ENCODE measurements at regions not wholly inside any gene's neighbourhood (a gene's known extent, or its start where the extent isn't known, plus 50 kb on each side); places are given as distances from the start of the nearest gene placed in this dataset.

DNA sequence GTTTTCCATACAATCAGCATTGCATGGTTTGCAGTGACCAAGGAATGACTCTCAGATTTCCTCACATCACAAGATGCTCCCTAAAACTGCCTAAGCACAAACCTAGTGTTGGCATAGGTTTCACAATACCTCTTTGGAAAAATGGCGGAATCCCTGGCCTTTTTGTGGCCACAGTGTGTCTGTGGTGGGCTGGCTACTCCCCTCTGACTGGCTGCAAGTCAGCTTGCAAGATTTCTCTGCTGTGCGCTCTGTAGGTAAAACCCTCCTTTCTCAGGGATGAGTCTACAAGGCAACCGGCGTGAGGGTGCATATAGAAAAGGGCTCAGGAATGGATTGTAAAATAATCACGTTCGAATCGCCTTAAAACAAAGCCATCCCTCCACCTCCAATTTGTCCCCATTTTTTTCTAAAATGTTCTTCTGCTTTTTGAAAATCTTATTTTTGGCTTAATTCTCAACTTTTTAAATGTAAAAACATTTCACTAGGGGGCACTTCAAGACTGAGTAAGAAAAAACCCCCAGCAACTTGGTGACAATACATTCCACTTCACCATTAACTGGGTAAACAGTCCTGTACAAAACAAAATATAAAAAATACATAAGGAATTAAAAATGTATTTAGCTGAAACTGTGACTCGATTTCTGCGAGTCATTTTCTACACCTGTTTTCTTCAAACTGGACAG lies 235.6 kb downstream of the STIM2 start:
- TF ChIP-seq, protein P1, sequence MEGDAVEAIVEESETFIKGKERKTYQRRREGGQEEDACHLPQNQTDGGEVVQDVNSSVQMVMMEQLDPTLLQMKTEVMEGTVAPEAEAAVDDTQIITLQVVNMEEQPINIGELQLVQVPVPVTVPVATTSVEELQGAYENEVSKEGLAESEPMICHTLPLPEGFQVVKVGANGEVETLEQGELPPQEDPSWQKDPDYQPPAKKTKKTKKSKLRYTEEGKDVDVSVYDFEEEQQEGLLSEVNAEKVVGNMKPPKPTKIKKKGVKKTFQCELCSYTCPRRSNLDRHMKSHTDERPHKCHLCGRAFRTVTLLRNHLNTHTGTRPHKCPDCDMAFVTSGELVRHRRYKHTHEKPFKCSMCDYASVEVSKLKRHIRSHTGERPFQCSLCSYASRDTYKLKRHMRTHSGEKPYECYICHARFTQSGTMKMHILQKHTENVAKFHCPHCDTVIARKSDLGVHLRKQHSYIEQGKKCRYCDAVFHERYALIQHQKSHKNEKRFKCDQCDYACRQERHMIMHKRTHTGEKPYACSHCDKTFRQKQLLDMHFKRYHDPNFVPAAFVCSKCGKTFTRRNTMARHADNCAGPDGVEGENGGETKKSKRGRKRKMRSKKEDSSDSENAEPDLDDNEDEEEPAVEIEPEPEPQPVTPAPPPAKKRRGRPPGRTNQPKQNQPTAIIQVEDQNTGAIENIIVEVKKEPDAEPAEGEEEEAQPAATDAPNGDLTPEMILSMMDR (IDR thresholded peaks at IDR 0.05): no peak
- TF ChIP-seq POLR2A (IDR thresholded peaks at IDR 0.05): no peak
- DNase-seq (ENCODE audit: low spot score in 2 of 2): peak in 1 of 2 donors; percentile 13
- H3K4me3 ChIP-seq (ENCODE audit: low read depth, poor library complexity, severe bottlenecking): no peak overlapping the region
- intact Hi-C loops (cut with DNase I; ENCODE audit: low total_unique reads): no loop called here
- WGBS, 2 donors: 79 to 88% methylated on average over 9 of the region's 9 CpGs

DNA sequence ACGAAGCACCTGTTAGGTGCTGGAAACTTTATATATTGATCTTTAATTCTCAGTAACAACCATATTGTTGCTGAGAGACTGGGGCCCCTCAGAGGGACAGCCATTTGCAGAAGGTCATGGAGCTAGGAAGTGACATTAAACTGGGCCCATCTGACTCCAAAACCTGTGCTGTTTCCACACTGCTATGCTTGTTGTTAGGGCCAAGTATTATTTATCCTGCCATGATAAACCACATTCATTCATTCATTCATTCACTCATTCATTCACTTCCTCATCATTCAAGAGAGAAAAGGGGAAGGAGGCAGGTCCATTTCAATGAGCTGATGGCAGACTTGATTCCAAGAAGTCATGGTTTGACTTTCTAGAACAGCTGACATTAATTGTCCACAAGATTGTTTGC lies 237.4 kb downstream of the STIM2 start:
- TF ChIP-seq POLR2A (IDR thresholded peaks at IDR 0.05): no peak
- TF ChIP-seq, protein P1 (IDR thresholded peaks at IDR 0.05): no peak
- no peak overlapping the region for H3K4me3 ChIP-seq (ENCODE audit: low read depth, poor library complexity, severe bottlenecking)
- no peak for DNase-seq (ENCODE audit: low spot score in 2 of 2)
- 77% methylated on average over 1 of the region's 1 CpG for WGBS, 2 donors
- intact Hi-C loops (cut with DNase I; ENCODE audit: low total_unique reads): no loop called here

DNA sequence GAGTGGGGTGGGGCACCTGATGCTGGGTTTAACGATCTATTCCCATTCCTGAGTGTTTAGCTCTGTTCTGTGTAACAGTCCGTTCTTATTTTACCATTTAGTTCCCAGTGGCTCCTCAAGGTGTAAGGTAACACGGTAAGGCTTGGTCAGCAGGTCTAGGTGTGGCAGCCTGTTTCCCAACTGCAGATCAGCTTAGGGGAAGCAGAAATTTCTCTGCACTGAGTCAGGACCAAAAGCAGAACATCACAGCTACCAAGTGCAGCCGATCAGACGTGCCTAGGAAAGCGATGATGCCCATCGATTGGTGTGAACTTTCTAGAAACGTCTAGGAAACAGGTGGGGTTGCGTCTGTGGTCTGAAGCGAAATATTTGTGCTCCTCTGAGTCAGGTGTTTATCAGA lies 240.1 kb downstream of the STIM2 start:
- no peak for TF ChIP-seq POLR2A (IDR thresholded peaks at IDR 0.05)
- TF ChIP-seq, protein P1 (IDR thresholded peaks at IDR 0.05): no peak
- 71 to 75% methylated on average over 10 of the region's 10 CpGs for WGBS, 2 donors
- intact Hi-C loops (cut with DNase I; ENCODE audit: low total_unique reads): no loop called here
- peak in 1 of 2 donors; percentile 14 for DNase-seq (ENCODE audit: low spot score in 2 of 2)
- H3K4me3 ChIP-seq (ENCODE audit: low read depth, poor library complexity, severe bottlenecking): no peak overlapping the region

DNA sequence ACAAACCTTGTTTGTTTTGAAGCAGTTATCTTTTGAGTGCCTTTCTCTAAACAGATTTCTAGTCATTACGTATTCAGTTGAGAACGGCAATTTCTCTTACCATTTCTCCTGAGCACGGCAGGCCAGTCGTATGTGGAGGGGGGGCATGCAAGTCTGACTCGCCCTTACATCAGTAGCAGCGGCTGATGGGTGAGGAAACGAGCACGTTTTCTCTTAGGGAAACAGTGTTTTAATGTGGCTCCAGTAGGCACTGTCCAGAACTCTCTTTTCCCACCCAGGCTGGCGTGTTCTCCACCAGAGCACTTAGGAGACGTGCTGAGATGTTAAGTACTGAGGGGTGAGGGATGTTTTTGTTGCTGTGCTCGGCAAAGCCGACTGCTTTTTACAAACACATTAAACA lies 240.5 kb downstream of the STIM2 start:
- TF ChIP-seq, protein P1 (IDR thresholded peaks at IDR 0.05): no peak
- TF ChIP-seq POLR2A (IDR thresholded peaks at IDR 0.05): no peak
- H3K4me3 ChIP-seq (ENCODE audit: low read depth, poor library complexity, severe bottlenecking): no peak overlapping the region
- 76 to 86% methylated on average over 12 of the region's 12 CpGs for whole genome bisulfite sequencing, 2 donors
- intact Hi-C loops (cut with DNase I; ENCODE audit: low total_unique reads): no loop called here
- peak in 1 of 2 donors; percentile 60 for DNase-seq (ENCODE audit: low spot score in 2 of 2)

DNA sequence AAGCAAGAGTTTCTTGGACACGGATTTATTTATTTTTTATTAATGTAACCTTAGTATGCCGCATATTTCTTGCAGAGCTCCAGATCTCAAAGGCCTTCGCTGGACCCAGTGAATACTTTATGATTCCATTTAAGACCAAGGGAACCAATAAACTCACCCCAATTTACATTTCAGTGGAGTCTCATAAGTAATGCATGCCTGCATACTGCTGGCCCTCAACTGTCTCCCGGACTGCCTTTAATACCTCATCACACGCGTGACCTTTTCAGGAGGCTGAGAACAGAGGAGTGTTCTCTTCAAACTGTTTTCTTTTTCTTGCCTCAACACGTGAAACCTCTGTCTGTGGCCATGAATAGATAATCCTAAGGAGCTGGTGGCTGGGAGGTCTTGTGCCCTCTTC lies 240.9 kb downstream of the STIM2 start:
- TF ChIP-seq POLR2A (IDR thresholded peaks at IDR 0.05): no peak
- TF ChIP-seq, protein P1 (IDR thresholded peaks at IDR 0.05): no peak
- intact Hi-C loops (cut with DNase I; ENCODE audit: low total_unique reads): no loop called here
- WGBS, 2 donors: 86 to 87% methylated on average over 7 of the region's 7 CpGs
- no peak overlapping the region for H3K4me3 ChIP-seq (ENCODE audit: low read depth, poor library complexity, severe bottlenecking)
- DNase-seq (ENCODE audit: low spot score in 2 of 2): no peak

DNA sequence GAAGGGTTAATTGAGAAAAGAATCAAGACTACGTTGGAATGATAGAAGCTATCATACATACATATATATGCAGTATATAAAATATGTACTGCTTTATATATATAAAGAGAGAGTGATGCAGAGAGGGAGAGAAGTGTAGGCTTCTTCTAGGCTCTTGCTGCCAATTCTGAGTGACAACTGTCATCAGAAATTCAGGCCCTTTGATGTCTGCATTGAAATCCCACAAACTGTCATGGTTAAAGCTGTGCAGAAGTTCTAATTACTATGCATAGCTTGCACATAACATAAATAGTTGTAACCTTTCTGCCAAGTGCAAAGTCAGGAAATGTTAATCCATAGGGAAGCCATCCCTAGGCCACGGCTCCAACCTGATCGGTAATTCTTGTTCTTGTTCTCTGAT lies 251.0 kb downstream of the STIM2 start:
- no peak for DNase-seq (ENCODE audit: low spot score in 2 of 2)
- H3K4me3 ChIP-seq (ENCODE audit: low read depth, poor library complexity, severe bottlenecking): no peak overlapping the region
- no peak for TF ChIP-seq POLR2A (IDR thresholded peaks at IDR 0.05)
- TF ChIP-seq, protein P1 (IDR thresholded peaks at IDR 0.05): no peak
- intact Hi-C loops (cut with DNase I; ENCODE audit: low total_unique reads): no loop called here
- 52 to 66% methylated on average over 3 of the region's 3 CpGs for WGBS, 2 donors

Data from lower leg skin (tissue), 4 donors.